AG09309 (cell line): ENCODE measurements at regions not wholly inside any gene's neighbourhood (a gene's known extent, or its start where the extent isn't known, plus 50 kb on each side); places are given as distances from the start of the nearest gene placed in this dataset.

ENCODE experiments used
- DNase-seq: peaks from one replicate; pipeline ENCODE4 v3.0.0-alpha.2; 2010; ENCODE audit warnings: low read depth
- H3K4me3 ChIP-seq: 2 replicates; pipeline ENCODE4 v1.5.1; 2011; ENCODE audit warnings: mild to moderate bottlenecking, low read depth, low read length, moderate library complexity; ENCODE audit not compliant: control insufficient read depth
- CTCF ChIP-seq: IDR thresholded peaks from 2 replicates; pipeline ENCODE4 v1.5.1; 2011; ENCODE audit warnings: mild to moderate bottlenecking, low read depth, low read length, inconsistent platforms; ENCODE audit not compliant: insufficient read depth, control insufficient read depth; ENCODE audit errors: missing control alignments

GRCh38 chr10:130422366-130423324 is 286.5 kb downstream of the GLRX3 start:
- no peak overlapping the region for H3K4me3 ChIP-seq
- no peak for TF ChIP-seq CTCF
- DNase-seq = no peak

- DNase-seq = no peak
- TF ChIP-seq CTCF = no peak
- no peak overlapping the region for H3K4me3 ChIP-seq
Observed at GRCh38 chr10:130423455-130424305, 287.5 kb downstream of the GLRX3 start.

GRCh38 chr10:130424418-130424817 is 288.2 kb downstream of the GLRX3 start:
- H3K4me3 ChIP-seq = no peak overlapping the region
- no peak for TF ChIP-seq CTCF
- no peak for DNase-seq

- TF ChIP-seq CTCF = no peak
- no peak overlapping the region for H3K4me3 ChIP-seq
- DNase-seq = no peak
Observed at GRCh38 chr10:130425169-130425568, 289.0 kb downstream of the GLRX3 start.

GRCh38 chr10:130425881-130426435 is 289.8 kb downstream of the GLRX3 start:
- DNase-seq = no peak

More at GRCh38 chr10:130425881-130426435, 289.8 kb downstream of the GLRX3 start:
- H3K4me3 ChIP-seq = no peak overlapping the region
- no peak for TF ChIP-seq CTCF
